ENCODE measurements at regions not wholly inside any gene's neighbourhood (a gene's known extent, or its start where the extent isn't known, plus 50 kb on each side); places are given as distances from the start of the nearest gene placed in this dataset.

DNA sequence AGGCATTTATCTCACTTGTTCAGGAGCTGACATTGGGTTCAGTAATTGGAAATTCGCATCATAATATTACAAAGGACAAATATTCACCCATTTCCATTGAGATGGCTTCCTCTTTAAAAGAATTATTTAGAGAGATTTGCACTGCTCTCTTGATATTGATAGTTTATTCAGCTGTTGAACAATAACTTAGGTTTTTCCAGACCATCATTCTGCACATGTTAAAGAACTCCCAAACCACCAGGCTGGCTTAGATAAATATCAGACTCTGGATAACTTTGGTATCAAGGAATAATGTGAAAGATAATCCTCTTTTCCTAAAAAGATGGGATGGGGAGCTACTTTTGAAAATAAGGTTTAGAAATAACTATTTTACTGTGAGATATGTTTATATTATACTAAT lies 154.0 kb downstream of the GASK1B start:
- ChIA-PET POLR2A (no interaction called here), CTCF (no interaction called here)
- Mint-ChIP-seq H3K4me1 (ENCODE audit: low read depth, unreplicated experiment) (peaks cover 13% of the 10 kb centered on the region), H3K27ac (ENCODE audit: unreplicated experiment) (no peak overlapping the region), H3K36me3 (ENCODE audit: insufficient read depth, unreplicated experiment) (no peaks in the 10 kb centered on the region), H3K4me3 (ENCODE audit: unreplicated experiment) (no peak overlapping the region), H3K27me3 (ENCODE audit: insufficient read depth, unreplicated experiment) (no peaks in the 10 kb centered on the region), H3K9me3 (ENCODE audit: unreplicated experiment) (no peaks in the 10 kb centered on the region)
- Histone ChIP-seq H3K27me3 (replicated peaks; ENCODE audit: control insufficient read depth, insufficient read depth, low read length) (no peaks in the 10 kb centered on the region), H3K36me3 (ENCODE audit: control insufficient read depth, insufficient read depth, low read length) (no peaks in the 10 kb centered on the region), H3K4me3 (ENCODE audit: low read depth, low read length) (no peak overlapping the region), H3K4me1 (peaks cover 15% of the 10 kb centered on the region), H3K9me3 (no peaks in the 10 kb centered on the region; the same call in 1 of the 2 replicates)
- intact Hi-C loops (cut with micrococcal nuclease; ENCODE audit: unreplicated experiment), result no loop called here
- no peak for DNase-seq
- BruUV-seq (replicated peaks), result no TSS peak
- TF ChIP-seq, protein P1, sequence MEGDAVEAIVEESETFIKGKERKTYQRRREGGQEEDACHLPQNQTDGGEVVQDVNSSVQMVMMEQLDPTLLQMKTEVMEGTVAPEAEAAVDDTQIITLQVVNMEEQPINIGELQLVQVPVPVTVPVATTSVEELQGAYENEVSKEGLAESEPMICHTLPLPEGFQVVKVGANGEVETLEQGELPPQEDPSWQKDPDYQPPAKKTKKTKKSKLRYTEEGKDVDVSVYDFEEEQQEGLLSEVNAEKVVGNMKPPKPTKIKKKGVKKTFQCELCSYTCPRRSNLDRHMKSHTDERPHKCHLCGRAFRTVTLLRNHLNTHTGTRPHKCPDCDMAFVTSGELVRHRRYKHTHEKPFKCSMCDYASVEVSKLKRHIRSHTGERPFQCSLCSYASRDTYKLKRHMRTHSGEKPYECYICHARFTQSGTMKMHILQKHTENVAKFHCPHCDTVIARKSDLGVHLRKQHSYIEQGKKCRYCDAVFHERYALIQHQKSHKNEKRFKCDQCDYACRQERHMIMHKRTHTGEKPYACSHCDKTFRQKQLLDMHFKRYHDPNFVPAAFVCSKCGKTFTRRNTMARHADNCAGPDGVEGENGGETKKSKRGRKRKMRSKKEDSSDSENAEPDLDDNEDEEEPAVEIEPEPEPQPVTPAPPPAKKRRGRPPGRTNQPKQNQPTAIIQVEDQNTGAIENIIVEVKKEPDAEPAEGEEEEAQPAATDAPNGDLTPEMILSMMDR (IDR thresholded peaks at IDR 0.05; ENCODE audit: insufficient read depth in 1 of 2, low read depth in 1 of 2, low read length in 1 of 2, severe bottlenecking in 1 of 2, unreplicated experiment in 1 of 2), result no peak

DNA sequence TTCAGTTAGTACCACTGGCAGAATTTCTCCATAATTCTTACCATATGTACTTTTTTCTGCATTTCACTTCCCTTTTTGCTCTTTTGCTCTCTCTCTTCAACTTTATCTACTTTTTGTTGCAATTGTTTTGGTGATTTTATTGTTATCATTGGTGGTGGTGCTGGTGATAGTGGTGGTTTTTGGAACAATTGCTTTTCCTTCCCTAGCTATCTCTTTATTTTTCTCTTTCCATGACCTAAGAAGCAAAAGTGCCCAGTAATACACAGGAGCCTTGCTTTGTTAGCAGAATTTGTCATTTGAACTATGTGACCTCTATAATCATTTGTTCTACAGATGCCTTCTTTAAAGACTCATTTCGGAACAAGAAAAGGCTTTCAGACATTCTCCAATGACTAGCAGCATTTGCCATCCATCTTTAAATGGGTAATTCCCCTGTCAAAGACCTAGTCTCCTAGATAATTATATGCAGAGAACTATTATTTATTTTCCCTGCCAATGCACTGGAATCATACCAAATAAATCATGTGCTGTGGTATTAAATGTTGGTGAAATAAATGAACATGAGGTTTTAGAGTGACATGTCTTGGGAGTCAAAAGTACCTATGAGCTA lies 154.5 kb downstream of the GASK1B start:
- ChIA-PET POLR2A (no interaction called here), CTCF (no interaction called here)
- H3K9me3 ChIP-seq, result no peaks in the 10 kb centered on the region; the same call in 1 of the 2 replicates
- H3K4me3 ChIP-seq (ENCODE audit: low read depth, low read length), result no peak overlapping the region
- intact Hi-C loops (cut with micrococcal nuclease; ENCODE audit: unreplicated experiment), result no loop called here
- H3K27me3 ChIP-seq (replicated peaks; ENCODE audit: control insufficient read depth, insufficient read depth, low read length), result no peaks in the 10 kb centered on the region
- Mint-ChIP-seq H3K27me3 (ENCODE audit: insufficient read depth, unreplicated experiment) (no peaks in the 10 kb centered on the region), H3K27ac (ENCODE audit: unreplicated experiment) (no peak overlapping the region), H3K4me3 (ENCODE audit: unreplicated experiment) (no peak overlapping the region), H3K9me3 (ENCODE audit: unreplicated experiment) (no peaks in the 10 kb centered on the region), H3K4me1 (ENCODE audit: low read depth, unreplicated experiment) (peaks cover 13% of the 10 kb centered on the region), H3K36me3 (ENCODE audit: insufficient read depth, unreplicated experiment) (no peaks in the 10 kb centered on the region)
- TF ChIP-seq, protein P1 (IDR thresholded peaks at IDR 0.05; ENCODE audit: insufficient read depth in 1 of 2, low read depth in 1 of 2, low read length in 1 of 2, severe bottlenecking in 1 of 2, unreplicated experiment in 1 of 2), result no peak
- BruUV-seq (replicated peaks), result no TSS peak
- H3K4me1 ChIP-seq, result peaks cover 15% of the 10 kb centered on the region
- DNase-seq, result no peak
- no peaks in the 10 kb centered on the region for H3K36me3 ChIP-seq (ENCODE audit: control insufficient read depth, insufficient read depth, low read length)

DNA sequence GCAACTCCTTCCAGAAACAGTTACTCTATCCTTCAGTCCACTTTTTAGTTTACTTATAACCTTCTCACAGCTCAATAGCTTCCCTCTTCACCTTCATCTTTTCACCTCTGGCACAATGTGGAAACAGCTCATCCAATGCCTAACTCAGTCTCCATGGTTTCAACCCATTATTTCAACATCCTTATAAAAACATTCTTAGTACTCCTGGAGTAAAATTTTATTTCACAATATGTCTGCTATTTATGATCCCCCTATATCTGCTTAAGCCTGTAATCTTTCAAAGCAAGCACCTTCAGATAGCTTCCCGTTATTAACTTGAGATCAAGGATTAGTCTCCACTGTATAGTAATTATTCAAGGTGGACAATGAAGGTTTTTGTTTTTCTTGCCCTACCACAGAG lies 156.3 kb downstream of the GASK1B start:
- no peak overlapping the region for H3K4me3 Mint-ChIP-seq (ENCODE audit: unreplicated experiment)
- peaks cover 13% of the 10 kb centered on the region for H3K4me1 Mint-ChIP-seq (ENCODE audit: low read depth, unreplicated experiment)
- H3K4me3 ChIP-seq (ENCODE audit: low read depth, low read length), result no peak overlapping the region
- BruUV-seq (replicated peaks), result no TSS peak
- no peaks in the 10 kb centered on the region; the same call in 1 of the 2 replicates for H3K9me3 ChIP-seq
- no peaks in the 10 kb centered on the region for H3K27me3 Mint-ChIP-seq (ENCODE audit: insufficient read depth, unreplicated experiment)
- POLR2A ChIA-PET, result no interaction called here
- no peaks in the 10 kb centered on the region for H3K27me3 ChIP-seq (replicated peaks; ENCODE audit: control insufficient read depth, insufficient read depth, low read length)
- intact Hi-C loops (cut with micrococcal nuclease; ENCODE audit: unreplicated experiment), result loop anchor here (2.0 kb wide), 1 partner anchor 20 kb away; no protein-coding TSS in a partner anchor
- H3K4me1 ChIP-seq, result peaks cover 15% of the 10 kb centered on the region
- DNase-seq, result no peak
- TF ChIP-seq, protein P1 (IDR thresholded peaks at IDR 0.05; ENCODE audit: insufficient read depth in 1 of 2, low read depth in 1 of 2, low read length in 1 of 2, severe bottlenecking in 1 of 2, unreplicated experiment in 1 of 2), result no peak
- no peaks in the 10 kb centered on the region for H3K36me3 Mint-ChIP-seq (ENCODE audit: insufficient read depth, unreplicated experiment)
- CTCF ChIA-PET, result no interaction called here
- H3K36me3 ChIP-seq (ENCODE audit: control insufficient read depth, insufficient read depth, low read length), result no peaks in the 10 kb centered on the region
- H3K9me3 Mint-ChIP-seq (ENCODE audit: unreplicated experiment), result no peaks in the 10 kb centered on the region
- no peak overlapping the region for H3K27ac Mint-ChIP-seq (ENCODE audit: unreplicated experiment)
